Endothelial cell of umbilical vein (primary cell): ENCODE measurements at regions not wholly inside any gene's neighbourhood (a gene's known extent, or its start where the extent isn't known, plus 50 kb on each side); places are given as distances from the start of the nearest gene placed in this dataset.

ENCODE experiments used
- BruUV-seq: library from RNA; stranded (reverse); fragments of 400-500 nt; replicated peaks from 2 replicates; lab custom pipeline; 2021; lab: Mats Ljungman, UMichigan
- CTCF ChIA-PET: fragments of 300-600, 350-600 bp; sonication (Branson Sonifier 250); formaldehyde crosslinking; loops from one replicate; lab custom pipeline; 2021; ENCODE audit warnings: antibody characterized with exemption, inconsistent platforms; lab: Charles Lee
- POLR2A ChIA-PET: fragments of 300-600, 350-600 bp; sonication (Branson Sonifier 250); formaldehyde crosslinking; loops from one replicate; lab custom pipeline; 2021; ENCODE audit warnings: antibody characterized with exemption, inconsistent platforms; lab: Charles Lee
- DNase-seq: peaks from one replicate; pipeline ENCODE4 v3.0.0-alpha.2; 2011; ENCODE audit warnings: low read depth, low spot score
- FAIRE-seq: peaks from 2 replicates; lab custom pipeline; 2011; peaks lifted over from hg19 to GRCh38; lab: Jason Lieb, UNC
- H2AFZ ChIP-seq: 2 replicates; pipeline ENCODE4 v1.6.0; 2012; ENCODE audit warnings: low read depth, low read length, control low read depth, inconsistent platforms
- H3K27ac ChIP-seq: 2 replicates; pipeline ENCODE4 v1.5.1; 2011; ENCODE audit warnings: low read depth, mild to moderate bottlenecking, control low read depth, low read length, moderate library complexity; ENCODE audit not compliant: insufficient read depth
- H3K27me3 ChIP-seq, 2 experiments: 2 replicates each; pipeline versions ENCODE4 v1.6.0 to v1.6.1; 2011; ENCODE audit warnings: low read length in 2 of 2, mixed read lengths in 1 of 2; ENCODE audit not compliant: control insufficient read depth in 2 of 2, insufficient read depth in 2 of 2
- H3K36me3 ChIP-seq, 2 experiments: 2 replicates in 1 of 2; 3 replicates in 1 of 2; pipeline ENCODE4 v1.5.1; 2011; ENCODE audit warnings: low read length in 2 of 2, mild to moderate bottlenecking in 1 of 2, moderate library complexity in 1 of 2; ENCODE audit not compliant: control insufficient read depth in 2 of 2, insufficient read depth in 2 of 2; ENCODE audit errors: extremely low read depth in 1 of 2
- H3K4me1 ChIP-seq: 3 replicates; pipeline ENCODE4 v1.5.1; 2011; ENCODE audit warnings: mild to moderate bottlenecking, low read length; ENCODE audit not compliant: control insufficient read depth, insufficient read depth; ENCODE audit errors: extremely low read depth
- H3K4me2 ChIP-seq: 2 replicates; pipeline ENCODE4 v1.6.1; 2011; ENCODE audit warnings: low read length, control low read depth, mixed read lengths; ENCODE audit not compliant: insufficient read depth
- H3K4me3 ChIP-seq, 3 experiments: fragments of 200-600 bp in 1 of 3; sonication (generic), shearing (Covaris generic) in 1 of 3; replicated peaks in 1 of 3; 2 replicates each; pipeline ENCODE4 v1.5.1; 2011 to 2016; ENCODE audit warnings: control low read depth in 3 of 3, low read length in 3 of 3, mild to moderate bottlenecking in 2 of 3, inconsistent platforms in 1 of 3, low read depth in 1 of 3, moderate library complexity in 1 of 3; ENCODE audit not compliant: insufficient read depth in 1 of 3
- H3K79me2 ChIP-seq: 2 replicates; pipeline ENCODE4 v1.6.0; 2012; ENCODE audit warnings: low read length, inconsistent platforms; ENCODE audit not compliant: control insufficient read depth, insufficient read depth
- H3K9ac ChIP-seq: replicated peaks from 2 replicates; pipeline ENCODE3; 2011; ENCODE audit warnings: low read length, control low read depth; ENCODE audit not compliant: insufficient read depth; ENCODE audit errors: extremely low read depth
- H3K9me1 ChIP-seq: replicated peaks from 3 replicates; pipeline ENCODE4 v1.6.0; 2011; ENCODE audit warnings: mild to moderate bottlenecking, low read length; ENCODE audit not compliant: control insufficient read depth, insufficient read depth; ENCODE audit errors: extremely low read depth
- H3K9me3 ChIP-seq: replicated peaks from 2 replicates; pipeline ENCODE4 v1.5.1; 2012; ENCODE audit warnings: low read length, inconsistent platforms; ENCODE audit not compliant: control insufficient read depth, insufficient read depth
- H4K20me1 ChIP-seq: replicated peaks from 2 replicates; pipeline ENCODE3; 2011; ENCODE audit warnings: mild to moderate bottlenecking, low read length; ENCODE audit not compliant: control insufficient read depth, insufficient read depth; ENCODE audit errors: extremely low read depth
- EZH2 ChIP-seq: IDR thresholded peaks from 2 replicates; pipeline ENCODE4 v1.6.1; 2012; ENCODE audit warnings: borderline replicate concordance, low read depth, mild to moderate bottlenecking, moderate library complexity, low read length, inconsistent platforms; ENCODE audit not compliant: severe bottlenecking
- FOS ChIP-seq: IDR thresholded peaks from 2 replicates; pipeline ENCODE4 v1.6.1; 2011; ENCODE audit warnings: mild to moderate bottlenecking, low read length, moderate library complexity, borderline replicate concordance; ENCODE audit not compliant: insufficient read depth
- GATA2 ChIP-seq: IDR thresholded peaks from 2 replicates; pipeline ENCODE4 v1.7.0; 2011; ENCODE audit warnings: low read depth, mild to moderate bottlenecking, moderate library complexity, mixed read lengths, low read length; ENCODE audit not compliant: insufficient read length, insufficient read depth
- JUN ChIP-seq: IDR thresholded peaks from 2 replicates; pipeline ENCODE4 v1.6.1; 2011; ENCODE audit warnings: borderline replicate concordance, low read depth; ENCODE audit not compliant: insufficient read length, insufficient read depth
- MYC ChIP-seq: IDR thresholded peaks from one replicate; pipeline ENCODE4 v1.6.1; 2011; ENCODE audit warnings: mild to moderate bottlenecking, low read depth, low read length
- POLR2A ChIP-seq: IDR thresholded peaks from 2 replicates; pipeline ENCODE4 v1.6.1; 2012; ENCODE audit warnings: low read depth, mild to moderate bottlenecking, control low read depth, low read length
- POLR2AphosphoS5 ChIP-seq: IDR thresholded peaks from 2 replicates; pipeline ENCODE4 v1.6.1; 2012; ENCODE audit warnings: low read depth, mild to moderate bottlenecking, control low read depth, low read length, moderate library complexity; ENCODE audit not compliant: insufficient read depth
- dilution Hi-C: fragments of 300-500 bp; cut with MboI; formaldehyde crosslinking; loops from one replicate; pipeline ENCODE4 v1.15.0; 2019; ENCODE audit warnings: low sequenced_read_pairs; ENCODE audit not compliant: extremely low pct_ligation_motif_present
- intact Hi-C: fragments of 100-400 bp; cut with micrococcal nuclease; formaldehyde crosslinking; loops from one replicate; pipeline ENCODE4 v1.10.0; 2022
- TF ChIP-seq, protein P1 (sequence below): IDR thresholded peaks from 2 replicates; pipeline ENCODE4 v1.6.1; 2011; ENCODE audit not compliant: insufficient read depth, insufficient read length
- TF ChIP-seq, protein P2 (sequence below), 2 donors: IDR thresholded peaks; 1 replicate in 1 of 2; 2 replicates in 1 of 2; pipeline ENCODE4 v1.5.1; 2011; ENCODE audit warnings: low read length in 2 of 2, mild to moderate bottlenecking in 2 of 2, moderate library complexity in 2 of 2, control low read depth in 1 of 2, inconsistent platforms in 1 of 2, low read depth in 1 of 2; ENCODE audit not compliant: insufficient read depth in 1 of 2; ENCODE audit errors: extremely low read depth in 1 of 2

DNA sequence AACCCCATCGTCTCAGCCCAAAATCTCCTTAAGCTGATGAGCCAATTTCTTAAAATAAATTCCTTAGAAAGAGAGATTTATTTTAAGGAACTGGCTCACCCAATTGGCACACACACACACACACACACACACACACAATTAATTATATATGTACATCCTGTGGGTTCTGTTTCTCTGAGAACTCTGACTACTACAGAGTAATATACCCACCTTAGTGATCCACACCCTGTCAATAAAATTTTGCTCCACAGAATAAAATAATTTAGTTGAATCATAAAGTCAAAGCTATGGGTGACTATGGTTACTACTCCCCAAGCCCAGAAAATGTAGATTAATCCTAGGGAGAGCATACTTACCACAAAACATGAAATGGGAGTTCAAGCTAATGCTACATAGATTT, 131.0 kb downstream of the DMAC1 start:
- no peak for DNase-seq
- no peaks in the 10 kb centered on the region for H3K36me3 ChIP-seq
- no peak overlapping the region for H3K9ac ChIP-seq
- H3K79me2 ChIP-seq, result no peaks in the 10 kb centered on the region
- no peaks in the 10 kb centered on the region for H3K4me1 ChIP-seq
- BruUV-seq, result no TSS peak
- dilution Hi-C loops (no loop called here), intact Hi-C loops (no loop called here)
- no peak for TF ChIP-seq GATA2
- no peak for TF ChIP-seq EZH2
- TF ChIP-seq, protein P1, sequence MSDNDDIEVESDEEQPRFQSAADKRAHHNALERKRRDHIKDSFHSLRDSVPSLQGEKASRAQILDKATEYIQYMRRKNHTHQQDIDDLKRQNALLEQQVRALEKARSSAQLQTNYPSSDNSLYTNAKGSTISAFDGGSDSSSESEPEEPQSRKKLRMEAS, result no peak
- no peak for TF ChIP-seq POLR2A
- TF ChIP-seq JUN, result no peak
- no peak for TF ChIP-seq FOS
- TF ChIP-seq, protein P2, sequence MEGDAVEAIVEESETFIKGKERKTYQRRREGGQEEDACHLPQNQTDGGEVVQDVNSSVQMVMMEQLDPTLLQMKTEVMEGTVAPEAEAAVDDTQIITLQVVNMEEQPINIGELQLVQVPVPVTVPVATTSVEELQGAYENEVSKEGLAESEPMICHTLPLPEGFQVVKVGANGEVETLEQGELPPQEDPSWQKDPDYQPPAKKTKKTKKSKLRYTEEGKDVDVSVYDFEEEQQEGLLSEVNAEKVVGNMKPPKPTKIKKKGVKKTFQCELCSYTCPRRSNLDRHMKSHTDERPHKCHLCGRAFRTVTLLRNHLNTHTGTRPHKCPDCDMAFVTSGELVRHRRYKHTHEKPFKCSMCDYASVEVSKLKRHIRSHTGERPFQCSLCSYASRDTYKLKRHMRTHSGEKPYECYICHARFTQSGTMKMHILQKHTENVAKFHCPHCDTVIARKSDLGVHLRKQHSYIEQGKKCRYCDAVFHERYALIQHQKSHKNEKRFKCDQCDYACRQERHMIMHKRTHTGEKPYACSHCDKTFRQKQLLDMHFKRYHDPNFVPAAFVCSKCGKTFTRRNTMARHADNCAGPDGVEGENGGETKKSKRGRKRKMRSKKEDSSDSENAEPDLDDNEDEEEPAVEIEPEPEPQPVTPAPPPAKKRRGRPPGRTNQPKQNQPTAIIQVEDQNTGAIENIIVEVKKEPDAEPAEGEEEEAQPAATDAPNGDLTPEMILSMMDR (IDR thresholded peaks at IDR 0.05; ENCODE audit: extremely low read depth in 1 of 2, insufficient read depth in 1 of 2, low read depth in 1 of 2, low read length in 2 of 2), result no peak
- TF ChIP-seq MYC, result no peak
- no peak for TF ChIP-seq POLR2AphosphoS5
- H3K4me3 ChIP-seq, result no peak overlapping the region
- no peak overlapping the region for H3K4me2 ChIP-seq
- FAIRE-seq, result no peak
- H2AFZ ChIP-seq, result no peak overlapping the region
- no peaks in the 10 kb centered on the region for H4K20me1 ChIP-seq
- H3K9me3 ChIP-seq, result no peaks in the 10 kb centered on the region
- no peaks in the 10 kb centered on the region for H3K9me1 ChIP-seq
- H3K27me3 ChIP-seq, result no peaks in the 10 kb centered on the region
- ChIA-PET POLR2A (no interaction called here), CTCF (no interaction called here)
- H3K27ac ChIP-seq, result no peak overlapping the region
